ENCODE measurements at regions not wholly inside any gene's neighbourhood (a gene's known extent, or its start where the extent isn't known, plus 50 kb on each side); places are given as distances from the start of the nearest gene placed in this dataset.

GRCh38 chr4:188941524-188942119 is 802.4 kb downstream of the TRIML1 start:
- no peaks in the 10 kb centered on the region for H3K9me2 ChIP-seq (replicated peaks; ENCODE audit: insufficient read depth, low read length)
- H3K4me3 ChIP-seq (ENCODE audit: low read length): no peak overlapping the region
- no peaks in the 10 kb centered on the region for H3K9me3 ChIP-seq (replicated peaks; ENCODE audit: insufficient read depth, low read length)
- H3K27ac ChIP-seq (ENCODE audit: low read length): no peak overlapping the region
- H4K20me1 ChIP-seq (ENCODE audit: insufficient read depth, low read length): no peaks in the 10 kb centered on the region
- H3K4me2 ChIP-seq (ENCODE audit: low read depth, low read length): no peak overlapping the region
- TF ChIP-seq EZH2phosphoT487 (IDR thresholded peaks at IDR 0.05; ENCODE audit: low read length) (no peak), EZH2 (optimal IDR thresholded peaks at IDR 0.05; ENCODE audit: low read depth, low read length) (no peak)
- H3F3A ChIP-seq (ENCODE audit: insufficient read depth, low read length): no peaks in the 10 kb centered on the region
- no peaks in the 10 kb centered on the region for H3K79me2 ChIP-seq (ENCODE audit: low read length)
- no peak for DNase-seq
- H3K9ac ChIP-seq (ENCODE audit: low read length): no peak overlapping the region
- no peaks in the 10 kb centered on the region for H3K4me1 ChIP-seq (ENCODE audit: low read length)
- no peaks in the 10 kb centered on the region for H3K27me3 ChIP-seq (replicated peaks; ENCODE audit: insufficient read depth, low read length)
- H3K36me3 ChIP-seq (replicated peaks; ENCODE audit: insufficient read depth, low read length): no peaks in the 10 kb centered on the region
- no peak overlapping the region for H2AFZ ChIP-seq (ENCODE audit: low read length)

DNA sequence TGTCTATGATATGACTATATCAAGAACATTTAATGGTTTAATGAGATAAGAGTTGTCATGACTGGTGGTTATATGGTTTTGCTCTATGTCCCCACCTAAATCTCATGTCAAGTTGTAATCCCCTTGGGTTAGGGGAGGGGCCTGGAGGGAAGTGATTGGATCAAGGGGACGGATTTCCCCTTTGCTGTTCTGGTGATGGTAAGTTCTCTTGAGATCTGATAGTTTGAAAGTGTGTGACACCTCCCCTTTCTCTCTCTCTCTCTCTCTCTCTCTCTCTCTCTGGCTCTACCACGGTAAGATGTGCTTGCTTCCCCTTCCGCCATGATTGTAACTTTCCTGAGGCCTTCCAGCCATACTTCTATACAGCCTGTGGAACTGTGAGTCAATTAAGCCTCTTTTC is 803.4 kb downstream of the TRIML1 start:
- no peak overlapping the region for H3K9ac ChIP-seq (ENCODE audit: low read length)
- H3K9me3 ChIP-seq (replicated peaks; ENCODE audit: insufficient read depth, low read length): no peaks in the 10 kb centered on the region
- H3K27ac ChIP-seq (ENCODE audit: low read length): no peak overlapping the region
- H3K9me2 ChIP-seq (replicated peaks; ENCODE audit: insufficient read depth, low read length): no peaks in the 10 kb centered on the region
- H3F3A ChIP-seq (ENCODE audit: insufficient read depth, low read length): no peaks in the 10 kb centered on the region
- no peak for DNase-seq
- H3K79me2 ChIP-seq (ENCODE audit: low read length): no peaks in the 10 kb centered on the region
- H3K4me2 ChIP-seq (ENCODE audit: low read depth, low read length): no peak overlapping the region
- no peak overlapping the region for H3K4me3 ChIP-seq (ENCODE audit: low read length)
- no peaks in the 10 kb centered on the region for H3K27me3 ChIP-seq (replicated peaks; ENCODE audit: insufficient read depth, low read length)
- no peaks in the 10 kb centered on the region for H4K20me1 ChIP-seq (ENCODE audit: insufficient read depth, low read length)
- no peaks in the 10 kb centered on the region for H3K4me1 ChIP-seq (ENCODE audit: low read length)
- no peak for TF ChIP-seq EZH2 (optimal IDR thresholded peaks at IDR 0.05; ENCODE audit: low read depth, low read length)
- H3K36me3 ChIP-seq (replicated peaks; ENCODE audit: insufficient read depth, low read length): no peaks in the 10 kb centered on the region
- H2AFZ ChIP-seq (ENCODE audit: low read length): no peak overlapping the region

GRCh38 chr4:188949596-188949995 is 810.4 kb downstream of the TRIML1 start:
- H2AFZ ChIP-seq (ENCODE audit: low read length): no peak overlapping the region

GRCh38 chr4:188955066-188955465 is 815.8 kb downstream of the TRIML1 start:
- H2AFZ ChIP-seq (ENCODE audit: low read length): no peak overlapping the region
- H3K4me3 ChIP-seq (ENCODE audit: low read length): no peak overlapping the region
- no peak for TF ChIP-seq EZH2phosphoT487 (IDR thresholded peaks at IDR 0.05; ENCODE audit: low read length)
- TF ChIP-seq EZH2 (optimal IDR thresholded peaks at IDR 0.05; ENCODE audit: low read depth, low read length): no peak
- TF ChIP-seq, protein P1, sequence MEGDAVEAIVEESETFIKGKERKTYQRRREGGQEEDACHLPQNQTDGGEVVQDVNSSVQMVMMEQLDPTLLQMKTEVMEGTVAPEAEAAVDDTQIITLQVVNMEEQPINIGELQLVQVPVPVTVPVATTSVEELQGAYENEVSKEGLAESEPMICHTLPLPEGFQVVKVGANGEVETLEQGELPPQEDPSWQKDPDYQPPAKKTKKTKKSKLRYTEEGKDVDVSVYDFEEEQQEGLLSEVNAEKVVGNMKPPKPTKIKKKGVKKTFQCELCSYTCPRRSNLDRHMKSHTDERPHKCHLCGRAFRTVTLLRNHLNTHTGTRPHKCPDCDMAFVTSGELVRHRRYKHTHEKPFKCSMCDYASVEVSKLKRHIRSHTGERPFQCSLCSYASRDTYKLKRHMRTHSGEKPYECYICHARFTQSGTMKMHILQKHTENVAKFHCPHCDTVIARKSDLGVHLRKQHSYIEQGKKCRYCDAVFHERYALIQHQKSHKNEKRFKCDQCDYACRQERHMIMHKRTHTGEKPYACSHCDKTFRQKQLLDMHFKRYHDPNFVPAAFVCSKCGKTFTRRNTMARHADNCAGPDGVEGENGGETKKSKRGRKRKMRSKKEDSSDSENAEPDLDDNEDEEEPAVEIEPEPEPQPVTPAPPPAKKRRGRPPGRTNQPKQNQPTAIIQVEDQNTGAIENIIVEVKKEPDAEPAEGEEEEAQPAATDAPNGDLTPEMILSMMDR (IDR thresholded peaks at IDR 0.05; ENCODE audit: low read length): no peak
- H3K27ac ChIP-seq (ENCODE audit: low read length): no peak overlapping the region
- H3K27me3 ChIP-seq (replicated peaks; ENCODE audit: insufficient read depth, low read length): no peaks in the 10 kb centered on the region
- no peaks in the 10 kb centered on the region for H3K4me1 ChIP-seq (ENCODE audit: low read length)
- H3K9me2 ChIP-seq (replicated peaks; ENCODE audit: insufficient read depth, low read length): no peaks in the 10 kb centered on the region
- H3K36me3 ChIP-seq (replicated peaks; ENCODE audit: insufficient read depth, low read length): no peaks in the 10 kb centered on the region
- no peak overlapping the region for H3K4me2 ChIP-seq (ENCODE audit: low read depth, low read length)
- DNase-seq: no peak
- no peaks in the 10 kb centered on the region for H3K79me2 ChIP-seq (ENCODE audit: low read length)
- no peak overlapping the region for H3K9ac ChIP-seq (ENCODE audit: low read length)
- no peaks in the 10 kb centered on the region for H3K9me3 ChIP-seq (replicated peaks; ENCODE audit: insufficient read depth, low read length)
- no peaks in the 10 kb centered on the region for H3F3A ChIP-seq (ENCODE audit: insufficient read depth, low read length)
- H4K20me1 ChIP-seq (ENCODE audit: insufficient read depth, low read length): no peaks in the 10 kb centered on the region

More at GRCh38 chr4:188949596-188949995, 810.4 kb downstream of the TRIML1 start:
- Histone ChIP-seq H3K36me3 (replicated peaks; ENCODE audit: insufficient read depth, low read length) (no peaks in the 10 kb centered on the region), H3K4me1 (ENCODE audit: low read length) (no peaks in the 10 kb centered on the region), H3K9me3 (replicated peaks; ENCODE audit: insufficient read depth, low read length) (no peaks in the 10 kb centered on the region), H3F3A (ENCODE audit: insufficient read depth, low read length) (no peaks in the 10 kb centered on the region), H4K20me1 (ENCODE audit: insufficient read depth, low read length) (no peaks in the 10 kb centered on the region), H3K9me2 (replicated peaks; ENCODE audit: insufficient read depth, low read length) (no peaks in the 10 kb centered on the region), H3K27me3 (replicated peaks; ENCODE audit: insufficient read depth, low read length) (no peaks in the 10 kb centered on the region), H3K79me2 (ENCODE audit: low read length) (no peaks in the 10 kb centered on the region), H3K27ac (ENCODE audit: low read length) (no peak overlapping the region), H3K4me3 (ENCODE audit: low read length) (no peak overlapping the region), H3K4me2 (ENCODE audit: low read depth, low read length) (no peak overlapping the region), H3K9ac (ENCODE audit: low read length) (no peak overlapping the region)
- TF ChIP-seq, protein P1 (IDR thresholded peaks at IDR 0.05; ENCODE audit: low read length): no peak
- no peak for TF ChIP-seq EZH2phosphoT487 (IDR thresholded peaks at IDR 0.05; ENCODE audit: low read length)
- TF ChIP-seq EZH2 (optimal IDR thresholded peaks at IDR 0.05; ENCODE audit: low read depth, low read length): no peak
- DNase-seq: no peak
